Dendritic cell treated with granulocyte-macrophage colony-stimulating factor and Interleukin-4, amounts not matched to agents 40 ng/mL and 50 ng/mL, for 4 days (primary cell): ENCODE measurements at regions not wholly inside any gene's neighbourhood (a gene's known extent, or its start where the extent isn't known, plus 50 kb on each side); places are given as distances from the start of the nearest gene placed in this dataset.

Experiments used
- H3K27ac Mint-ChIP-seq: one replicate; pipeline ENCODE4 v1.8.0; 2022; ENCODE audit warnings: mild to moderate bottlenecking, mixed read lengths
- H3K27me3 Mint-ChIP-seq: one replicate; pipeline ENCODE4 v1.8.0; 2022; ENCODE audit warnings: mild to moderate bottlenecking, mixed read lengths
- H3K36me3 Mint-ChIP-seq: one replicate; pipeline ENCODE4 v1.8.0; 2022; ENCODE audit warnings: low read depth, mixed read lengths
- H3K4me1 Mint-ChIP-seq: one replicate; pipeline ENCODE4 v1.8.0; 2022; ENCODE audit warnings: low read depth, mixed read lengths
- H3K4me3 Mint-ChIP-seq: one replicate; pipeline ENCODE4 v1.8.0; 2022; ENCODE audit warnings: mild to moderate bottlenecking, moderate library complexity, mixed read lengths
- H3K9me3 Mint-ChIP-seq: one replicate; pipeline ENCODE4 v1.8.0; 2022; ENCODE audit warnings: mixed read lengths
- intact Hi-C: fragments of 100-400 bp; cut with micrococcal nuclease; formaldehyde crosslinking; loops from one replicate; pipeline ENCODE4 v1.15.0; 2022

- no peak overlapping the region for H3K4me3 Mint-ChIP-seq
- H3K9me3 Mint-ChIP-seq, result peaks cover 20% of the 10 kb centered on the region
- intact Hi-C loops, result no loop called here
Measured at GRCh38 chr2:226644399-226644865, 155.2 kb downstream of the IRS1 start.

GRCh38 chr2:226643946-226644282, 155.7 kb downstream of the IRS1 start:
- H3K36me3 Mint-ChIP-seq, result no peaks in the 10 kb centered on the region
- intact Hi-C loops, result no loop called here
- no peaks in the 10 kb centered on the region for H3K4me1 Mint-ChIP-seq
- H3K27me3 Mint-ChIP-seq, result peaks cover 37% of the 10 kb centered on the region
- no peak overlapping the region for H3K4me3 Mint-ChIP-seq
- peaks cover 17% of the 10 kb centered on the region for H3K9me3 Mint-ChIP-seq
- no peak overlapping the region for H3K27ac Mint-ChIP-seq

More at GRCh38 chr2:226644399-226644865, 155.2 kb downstream of the IRS1 start:
- H3K27ac Mint-ChIP-seq, result no peak overlapping the region
- no peaks in the 10 kb centered on the region for H3K36me3 Mint-ChIP-seq
- peaks cover 1% of the 10 kb centered on the region for H3K4me1 Mint-ChIP-seq
- peaks cover 42% of the 10 kb centered on the region for H3K27me3 Mint-ChIP-seq

GRCh38 chr2:226643030-226643945, 156.3 kb downstream of the IRS1 start:
- H3K27ac Mint-ChIP-seq, result no peak overlapping the region
- peaks cover 35% of the 10 kb centered on the region for H3K27me3 Mint-ChIP-seq
- H3K4me3 Mint-ChIP-seq, result no peak overlapping the region
- peaks cover 13% of the 10 kb centered on the region for H3K9me3 Mint-ChIP-seq
- intact Hi-C loops, result no loop called here
- no peaks in the 10 kb centered on the region for H3K4me1 Mint-ChIP-seq
- H3K36me3 Mint-ChIP-seq, result no peaks in the 10 kb centered on the region

- peaks cover 25% of the 10 kb centered on the region for H3K27me3 Mint-ChIP-seq
- intact Hi-C loops, result no loop called here
- H3K9me3 Mint-ChIP-seq, result peaks cover 13% of the 10 kb centered on the region
- H3K4me3 Mint-ChIP-seq, result no peak overlapping the region
- no peaks in the 10 kb centered on the region for H3K4me1 Mint-ChIP-seq
- no peak overlapping the region for H3K27ac Mint-ChIP-seq
- no peaks in the 10 kb centered on the region for H3K36me3 Mint-ChIP-seq
Measured at GRCh38 chr2:226641008-226641407, 158.6 kb downstream of the IRS1 start.

GRCh38 chr2:226640501-226640900, 159.1 kb downstream of the IRS1 start:
- no peak overlapping the region for H3K4me3 Mint-ChIP-seq
- intact Hi-C loops, result no loop called here
- H3K27ac Mint-ChIP-seq, result no peak overlapping the region
- H3K36me3 Mint-ChIP-seq, result no peaks in the 10 kb centered on the region
- H3K4me1 Mint-ChIP-seq, result no peaks in the 10 kb centered on the region
- peaks cover 23% of the 10 kb centered on the region for H3K27me3 Mint-ChIP-seq
- H3K9me3 Mint-ChIP-seq, result peaks cover 13% of the 10 kb centered on the region

- no peak overlapping the region for H3K4me3 Mint-ChIP-seq
- H3K27me3 Mint-ChIP-seq, result peaks cover 19% of the 10 kb centered on the region
- H3K9me3 Mint-ChIP-seq, result peaks cover 13% of the 10 kb centered on the region
- intact Hi-C loops, result no loop called here
- H3K36me3 Mint-ChIP-seq, result no peaks in the 10 kb centered on the region
- H3K27ac Mint-ChIP-seq, result no peak overlapping the region
- no peaks in the 10 kb centered on the region for H3K4me1 Mint-ChIP-seq
Measured at GRCh38 chr2:226639550-226639949, 160.1 kb downstream of the IRS1 start.

- Mint-ChIP-seq H3K4me3 (no peak overlapping the region), H3K27me3 (peaks cover 13% of the 10 kb centered on the region), H3K9me3 (peaks cover 13% of the 10 kb centered on the region), H3K36me3 (no peaks in the 10 kb centered on the region), H3K27ac (no peak overlapping the region), H3K4me1 (no peaks in the 10 kb centered on the region)
- intact Hi-C loops, result no loop called here
Measured at GRCh38 chr2:226638576-226638975, 161.0 kb downstream of the IRS1 start.

- Mint-ChIP-seq H3K4me3 (no peak overlapping the region), H3K9me3 (peaks cover 13% of the 10 kb centered on the region), H3K4me1 (no peaks in the 10 kb centered on the region), H3K27ac (no peak overlapping the region), H3K36me3 (no peaks in the 10 kb centered on the region), H3K27me3 (peaks cover 11% of the 10 kb centered on the region)
- intact Hi-C loops, result no loop called here
Measured at GRCh38 chr2:226637383-226637782, 162.2 kb downstream of the IRS1 start.

GRCh38 chr2:226636586-226636985, 163.0 kb downstream of the IRS1 start:
- Mint-ChIP-seq H3K36me3 (no peaks in the 10 kb centered on the region), H3K27me3 (peaks cover 7% of the 10 kb centered on the region), H3K4me3 (no peak overlapping the region), H3K9me3 (peaks cover 13% of the 10 kb centered on the region), H3K4me1 (no peaks in the 10 kb centered on the region), H3K27ac (no peak overlapping the region)
- intact Hi-C loops, result no loop called here

- Mint-ChIP-seq H3K27ac (no peak overlapping the region), H3K36me3 (no peaks in the 10 kb centered on the region), H3K4me3 (no peak overlapping the region), H3K27me3 (peaks cover 7% of the 10 kb centered on the region), H3K9me3 (peaks cover 9% of the 10 kb centered on the region), H3K4me1 (no peaks in the 10 kb centered on the region)
- intact Hi-C loops, result no loop called here
Measured at GRCh38 chr2:226634943-226635604, 164.5 kb downstream of the IRS1 start.

GRCh38 chr2:226631671-226632070, 167.9 kb downstream of the IRS1 start:
- Mint-ChIP-seq H3K4me3 (no peak overlapping the region), H3K9me3 (no peaks in the 10 kb centered on the region), H3K27me3 (peaks cover 6% of the 10 kb centered on the region), H3K27ac (no peak overlapping the region), H3K36me3 (no peaks in the 10 kb centered on the region), H3K4me1 (no peaks in the 10 kb centered on the region)
- intact Hi-C loops, result no loop called here

- Mint-ChIP-seq H3K4me3 (no peak overlapping the region), H3K27me3 (peaks cover 5% of the 10 kb centered on the region), H3K36me3 (no peaks in the 10 kb centered on the region), H3K27ac (no peak overlapping the region), H3K9me3 (no peaks in the 10 kb centered on the region), H3K4me1 (no peaks in the 10 kb centered on the region)
- intact Hi-C loops, result no loop called here
Measured at GRCh38 chr2:226631187-226631586, 168.4 kb downstream of the IRS1 start.

GRCh38 chr2:226625946-226626345, 173.7 kb downstream of the IRS1 start:
- Mint-ChIP-seq H3K27ac (no peak overlapping the region), H3K4me1 (no peaks in the 10 kb centered on the region), H3K4me3 (no peak overlapping the region), H3K9me3 (no peaks in the 10 kb centered on the region), H3K36me3 (no peaks in the 10 kb centered on the region), H3K27me3 (peaks cover 5% of the 10 kb centered on the region)
- intact Hi-C loops, result no loop called here

GRCh38 chr2:226623587-226624368, 175.8 kb downstream of the IRS1 start:
- H3K27me3 Mint-ChIP-seq, result peaks cover 5% of the 10 kb centered on the region
- H3K27ac Mint-ChIP-seq, result no peak overlapping the region
- intact Hi-C loops, result no loop called here
- H3K4me3 Mint-ChIP-seq, result no peak overlapping the region
- H3K36me3 Mint-ChIP-seq, result no peaks in the 10 kb centered on the region
- H3K4me1 Mint-ChIP-seq, result no peaks in the 10 kb centered on the region
- no peaks in the 10 kb centered on the region for H3K9me3 Mint-ChIP-seq
